ENCODE measurements at regions not wholly inside any gene's neighbourhood (a gene's known extent, or its start where the extent isn't known, plus 50 kb on each side); places are given as distances from the start of the nearest gene placed in this dataset.
A peak's percentile ranks its signal among the peaks of the same experiment; 100 is the strongest.

- TF ChIP-seq RERE (CRISPR knock-in tag; IDR thresholded peaks at IDR 0.05; ENCODE audit: borderline replicate concordance) (no peak), SRSF9 (IDR thresholded peaks at IDR 0.05; ENCODE audit: borderline replicate concordance, low read depth, low read length) (no peak), MYBL2 (IDR thresholded peaks at IDR 0.05; ENCODE audit: low read depth) (no peak; the same call in 1 of the 2 replicates), MYBL2 (CRISPR knock-in tag; IDR thresholded peaks at IDR 0.05; ENCODE audit: borderline replicate concordance) (no peak), MAFK (IDR thresholded peaks at IDR 0.05; ENCODE audit: low read length) (0 out of 2 replicates have a peak, but pooled peaks have one; percentile 15), PREB (CRISPR knock-in tag; IDR thresholded peaks at IDR 0.05) (no peak), CUX1 (CRISPR knock-in tag; IDR thresholded peaks at IDR 0.05) (peak; percentile 90; the same call in 1 of the 2 replicates), SAFB2 (IDR thresholded peaks at IDR 0.05; ENCODE audit: borderline replicate concordance, low read depth, low read length, severe bottlenecking) (no peak), HDAC1 (IDR thresholded peaks at IDR 0.05) (no peak), USF2 (CRISPR knock-in tag; IDR thresholded peaks at IDR 0.05) (no peak), ZNF639 (CRISPR knock-in tag; conservative IDR thresholded peaks at IDR 0.05 in 1 of 2, IDR thresholded peaks at IDR 0.05 in 1 of 2) (peak in 1 of 2 experiments; percentile 97; a peak in 2 of 4 replicates)
Observed at GRCh38 chr1:234963180-234963903, 165.3 kb downstream of the TOMM20 start (continued).

Measured in K562 (cell line).